Stimulated activated CD8-positive, alpha-beta memory T cell treated with anti-CD3 and anti-CD28 coated beads, Interleukin-4, amount 100 ng/mL, for 48 hours (primary cell): ENCODE measurements at regions not wholly inside any gene's neighbourhood (a gene's known extent, or its start where the extent isn't known, plus 50 kb on each side); places are given as distances from the start of the nearest gene placed in this dataset.

Source experiments
- DNase-seq: peaks from one replicate; pipeline ENCODE4 v3.0.0-alpha.2; 2020

DNA sequence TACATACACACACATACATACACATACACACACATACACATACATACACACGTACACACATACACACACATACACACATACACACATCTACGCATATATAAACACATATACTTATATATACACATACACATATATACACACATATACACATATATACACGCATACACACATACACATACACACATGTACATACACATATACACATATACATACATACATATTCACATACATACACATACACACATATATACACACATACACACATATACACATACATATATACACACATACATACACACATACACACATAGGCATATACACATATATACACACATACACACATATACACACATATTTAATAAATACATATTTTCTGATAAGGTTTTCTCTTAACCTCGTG lies 324.0 kb downstream of the RPS6KC1 start:
- no peak for DNase-seq

DNA sequence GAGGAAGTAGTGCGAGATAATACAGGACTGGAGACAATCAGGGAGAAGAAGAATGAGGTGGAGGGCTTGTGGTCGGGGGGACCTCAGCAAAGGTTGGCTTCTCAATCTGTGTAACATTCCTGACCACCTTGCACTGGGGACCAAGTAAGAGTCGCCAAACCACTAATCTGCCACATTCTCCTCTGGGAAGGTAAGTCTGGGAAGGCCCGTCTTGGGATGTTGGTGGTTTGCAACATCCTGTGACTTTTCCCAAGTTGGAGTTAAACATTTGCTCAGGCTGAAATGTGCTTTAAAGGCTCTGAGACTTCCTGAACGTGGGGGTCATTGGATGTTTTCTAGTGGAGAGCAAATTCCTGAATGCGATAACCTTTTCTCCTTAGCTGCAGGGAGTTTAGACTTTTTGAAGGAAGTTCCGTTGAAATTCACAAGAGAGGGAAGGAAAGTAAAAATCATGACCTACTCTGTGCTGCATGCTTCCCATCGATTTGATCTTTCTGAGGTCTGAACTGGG lies 325.9 kb downstream of the RPS6KC1 start:
- no peak for DNase-seq

DNA sequence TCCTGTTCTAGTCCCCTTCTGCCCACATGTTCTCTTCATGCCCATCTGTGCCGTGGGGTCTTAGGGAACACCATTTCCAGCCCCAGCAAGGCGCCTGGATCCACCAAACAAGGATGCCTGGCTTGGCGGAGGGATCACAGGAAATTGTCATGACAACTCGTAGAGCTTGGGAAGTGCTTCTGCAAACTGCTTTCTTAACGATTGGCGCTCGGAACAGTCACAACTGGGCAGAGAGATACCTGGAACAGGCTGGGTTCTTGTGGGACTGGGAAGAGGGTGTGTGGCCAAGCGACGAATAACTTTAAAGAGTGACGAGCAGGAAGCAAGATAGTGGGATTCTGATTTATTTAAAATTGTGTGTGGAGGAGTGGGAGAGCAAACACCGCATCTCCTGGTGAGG lies 329.8 kb downstream of the RPS6KC1 start:
- no peak for DNase-seq

DNA sequence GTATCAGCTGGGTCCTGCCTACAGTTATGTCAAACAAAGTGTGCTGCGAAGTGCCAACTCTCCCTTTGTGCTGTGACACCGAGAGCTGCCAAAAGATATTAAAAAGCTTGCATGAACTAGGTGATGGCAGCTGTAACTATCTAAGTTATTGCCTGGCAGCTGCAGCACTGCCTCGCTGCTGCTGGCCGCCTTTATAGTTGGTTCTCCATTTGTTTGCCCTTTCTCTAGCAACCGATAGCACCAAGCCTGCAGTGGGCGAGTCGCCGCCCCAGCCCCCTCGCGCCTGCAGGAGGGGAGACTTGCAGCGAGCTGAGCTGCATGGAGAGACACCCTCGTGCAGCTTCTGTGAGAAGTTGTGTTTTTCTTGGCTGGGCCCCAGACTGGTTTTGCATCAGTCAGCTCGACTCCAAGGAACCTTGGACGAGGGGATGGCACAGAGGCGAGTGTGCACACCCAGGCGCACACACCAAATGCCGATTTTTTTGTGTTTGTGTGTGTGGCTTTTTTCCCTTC lies 330.6 kb downstream of the RPS6KC1 start:
- no peak for DNase-seq

DNA sequence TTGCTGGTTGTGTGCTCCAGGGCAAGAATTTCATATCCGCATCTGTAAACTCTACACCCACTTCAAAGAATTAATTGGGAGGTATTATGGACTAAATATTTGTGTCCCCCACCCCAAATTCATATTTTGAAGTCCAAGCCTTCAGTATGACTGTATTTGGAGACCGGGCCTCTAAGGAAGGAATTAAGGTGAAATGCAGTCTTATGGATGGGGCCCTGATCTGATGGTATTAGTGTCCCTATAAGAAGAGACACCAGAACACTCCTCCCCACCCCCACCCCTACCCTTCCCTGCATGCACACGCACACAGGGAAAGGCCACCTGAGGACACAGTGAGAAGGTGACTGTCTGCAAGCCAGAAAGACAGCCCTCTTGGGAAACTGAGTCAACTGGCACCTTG lies 332.4 kb downstream of the RPS6KC1 start:
- no peak for DNase-seq

DNA sequence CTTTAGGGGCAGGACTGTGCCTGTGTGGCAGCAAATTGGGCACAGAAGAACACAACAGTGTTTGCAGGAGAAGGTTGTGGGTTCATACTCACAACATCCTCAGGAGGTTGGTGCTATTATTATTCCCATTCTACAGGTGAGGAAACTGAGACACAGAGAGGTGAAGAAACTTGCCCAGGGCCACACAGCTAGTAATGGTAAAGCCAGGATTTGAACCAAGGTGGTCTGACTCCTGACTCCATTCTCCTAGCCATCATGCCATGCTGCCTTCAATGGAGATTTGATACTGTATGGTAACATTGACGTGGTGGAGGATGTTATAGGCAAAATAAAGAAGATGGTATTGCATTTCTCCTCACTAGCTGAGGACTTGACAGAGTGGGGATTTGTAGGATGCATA lies 334.2 kb downstream of the RPS6KC1 start:
- no peak for DNase-seq

DNA sequence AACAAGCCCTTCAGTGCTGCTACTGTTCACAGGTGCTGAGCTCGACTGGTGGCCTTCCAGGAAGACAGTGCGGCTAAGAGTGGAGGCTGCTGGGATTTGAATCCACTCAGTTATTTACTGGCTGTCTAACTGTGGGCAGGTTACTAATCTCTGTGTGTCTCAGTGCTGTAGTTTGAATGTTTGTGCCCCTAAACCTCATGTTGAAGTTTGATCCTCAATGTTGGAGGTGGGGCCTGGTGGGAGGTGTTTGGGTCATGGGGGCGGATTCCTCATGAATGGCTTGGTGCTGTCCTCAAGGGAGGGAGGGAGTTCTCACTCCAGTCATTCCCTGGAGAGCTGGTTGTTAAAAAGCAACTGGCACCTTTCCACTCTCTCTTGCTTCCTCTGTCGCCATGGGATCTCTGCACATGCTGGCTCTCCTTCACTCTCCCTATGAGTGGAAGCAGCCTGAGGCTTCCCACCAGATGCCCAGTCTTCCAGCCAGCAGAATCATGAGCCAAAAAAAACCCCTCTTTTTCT lies 334.8 kb downstream of the RPS6KC1 start:
- DNase-seq: no peak

DNA sequence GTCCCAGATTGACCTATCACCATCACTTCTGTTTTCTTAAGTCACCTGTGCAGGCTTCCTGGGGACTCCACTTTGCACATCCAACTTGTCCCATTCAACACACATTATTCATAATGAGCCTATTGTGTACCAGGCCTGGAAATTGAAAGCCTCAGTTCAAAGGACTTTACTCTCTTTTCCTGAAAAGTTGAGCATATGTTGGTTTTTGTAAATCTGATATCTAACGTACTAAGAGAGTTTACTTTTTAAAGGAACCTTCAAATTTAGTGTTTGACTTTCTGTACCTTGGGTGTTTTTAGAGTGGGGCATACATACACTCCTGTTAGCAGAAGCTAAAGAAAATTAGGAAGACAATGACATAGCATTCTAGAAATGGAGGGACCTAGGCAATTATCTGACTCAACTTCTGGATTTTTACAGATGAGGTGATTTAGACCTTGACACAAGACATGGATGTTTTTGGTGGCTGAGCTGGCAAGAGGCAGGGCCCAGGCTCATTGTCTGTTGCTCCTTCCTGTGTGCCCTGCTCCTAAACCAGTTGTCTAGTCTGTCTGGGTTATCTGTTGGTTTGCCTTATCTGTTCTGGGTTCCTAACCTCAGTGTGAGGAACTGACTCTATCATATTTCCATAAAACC lies 336.5 kb downstream of the RPS6KC1 start:
- no peak for DNase-seq

DNA sequence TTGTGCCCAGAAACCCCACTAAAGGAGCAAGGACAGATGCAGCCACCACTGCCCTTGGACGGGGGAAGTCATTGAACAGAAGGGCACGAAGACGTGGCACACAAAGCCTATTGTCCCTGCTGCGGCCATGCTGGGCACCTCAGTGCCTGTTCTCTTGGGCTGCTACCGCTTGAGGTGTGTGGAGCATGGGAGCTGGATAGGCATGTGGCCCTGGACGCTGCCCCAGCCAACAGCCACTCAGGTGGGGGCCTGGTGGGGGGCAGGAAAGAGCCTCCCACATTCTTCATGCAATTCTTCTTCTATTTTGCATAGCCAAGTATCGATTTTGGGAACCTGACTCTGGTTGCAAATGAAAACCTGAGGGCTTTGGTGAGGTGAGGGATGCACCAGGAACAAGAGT lies 337.2 kb downstream of the RPS6KC1 start:
- DNase-seq: no peak

DNA sequence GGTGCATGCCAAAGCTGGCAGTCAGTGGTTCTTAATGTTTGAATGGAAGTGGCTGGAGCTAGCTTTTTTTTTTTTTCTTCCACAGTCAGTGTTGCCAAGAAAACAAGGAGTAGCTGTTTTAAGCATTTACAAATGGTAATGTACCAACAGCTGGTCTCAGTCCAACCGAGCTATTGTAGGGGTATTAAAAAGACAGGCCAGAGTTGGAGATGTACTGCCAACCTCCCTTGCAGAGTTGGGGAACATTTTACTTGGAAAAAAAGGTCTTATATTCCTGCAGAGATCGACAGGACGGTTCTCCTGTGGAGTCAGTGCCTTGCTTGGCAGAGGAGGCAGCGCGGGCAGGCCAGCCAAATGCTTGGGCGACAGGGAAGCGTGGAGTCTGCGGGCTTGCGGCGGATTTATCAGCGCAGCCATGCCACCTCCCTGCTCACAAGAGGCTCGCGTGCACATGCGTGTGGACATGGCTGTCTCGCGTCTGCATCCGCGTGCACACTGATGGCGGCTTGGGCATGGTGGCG lies 338.1 kb downstream of the RPS6KC1 start:
- no peak for DNase-seq

DNA sequence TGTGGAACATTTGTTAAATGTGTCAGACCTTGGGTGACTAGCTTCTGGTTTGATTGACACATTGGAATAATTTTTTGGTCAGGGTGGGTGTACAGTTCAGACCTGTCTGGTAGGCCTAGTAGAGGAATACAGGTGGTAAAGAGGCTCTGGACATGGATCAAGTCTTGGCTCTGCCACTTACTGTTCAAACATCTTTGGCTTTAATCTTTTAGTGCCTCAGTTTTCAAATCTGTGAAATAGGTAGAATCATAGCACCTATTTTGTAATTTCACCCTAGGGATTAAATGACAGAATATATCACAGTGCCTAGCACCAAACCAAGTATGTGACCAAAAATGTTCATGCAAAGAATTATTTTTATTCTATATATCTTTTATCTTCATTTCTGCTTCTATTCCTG lies 340.4 kb downstream of the RPS6KC1 start:
- DNase-seq: no peak

DNA sequence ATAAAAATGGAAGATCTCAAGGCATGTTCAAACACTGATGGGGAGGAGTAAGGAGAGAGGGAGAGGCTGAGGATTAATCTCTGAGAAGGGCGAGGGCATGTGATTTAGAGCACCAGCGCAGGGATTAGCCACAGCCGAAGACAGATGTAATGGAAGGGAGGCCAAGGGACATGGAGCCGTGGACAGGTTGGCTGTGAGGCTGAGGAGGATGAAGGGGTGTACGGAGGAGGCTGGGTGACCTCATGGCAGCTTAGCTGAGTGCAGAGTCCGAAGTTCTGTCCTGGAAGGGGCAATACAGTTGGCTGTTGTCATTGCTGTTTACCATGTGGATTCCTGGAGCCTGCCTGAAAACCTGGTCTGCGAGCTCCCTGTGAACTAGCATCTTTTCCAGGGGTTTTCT lies 342.8 kb downstream of the RPS6KC1 start:
- DNase-seq: no peak

DNA sequence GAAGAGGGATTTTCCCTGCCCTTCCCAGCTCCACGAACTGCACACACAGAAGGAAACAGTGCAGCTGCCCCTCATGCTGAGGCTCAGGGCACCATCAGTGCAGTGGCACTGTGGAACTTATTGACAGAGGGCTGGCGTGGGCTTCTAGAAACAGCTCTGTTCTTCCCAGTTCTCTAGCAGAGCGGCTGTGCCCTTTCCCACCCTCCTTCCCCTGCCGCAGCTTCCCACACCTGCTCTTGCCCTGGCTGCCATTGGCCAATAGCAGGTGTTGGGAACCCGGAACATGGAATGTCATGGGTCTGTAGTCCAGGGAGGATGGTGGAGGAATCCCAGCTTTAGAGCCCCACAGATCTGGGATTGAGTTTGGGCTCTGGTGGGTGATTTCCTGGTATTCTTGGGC lies 343.8 kb downstream of the RPS6KC1 start:
- no peak for DNase-seq

DNA sequence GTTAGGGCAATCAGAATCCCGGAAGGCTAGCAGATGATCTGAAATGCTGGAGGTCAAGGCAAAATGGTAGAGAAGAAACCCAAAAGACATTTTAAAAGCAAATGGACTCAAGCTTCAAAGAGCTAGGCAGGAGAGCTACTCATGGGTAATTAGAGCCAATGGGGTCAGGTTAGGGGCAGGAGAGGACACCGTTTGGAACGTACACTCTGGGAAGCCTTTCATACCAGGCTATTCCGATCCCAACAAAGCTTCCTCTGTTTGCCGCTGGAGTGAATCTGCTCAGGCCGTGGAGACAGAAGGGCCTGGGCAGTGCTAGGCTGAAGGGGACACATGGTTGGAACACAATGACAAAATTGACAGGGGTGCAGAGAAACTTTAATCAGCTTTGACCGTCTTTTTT lies 346.6 kb downstream of the RPS6KC1 start:
- DNase-seq: no peak

DNA sequence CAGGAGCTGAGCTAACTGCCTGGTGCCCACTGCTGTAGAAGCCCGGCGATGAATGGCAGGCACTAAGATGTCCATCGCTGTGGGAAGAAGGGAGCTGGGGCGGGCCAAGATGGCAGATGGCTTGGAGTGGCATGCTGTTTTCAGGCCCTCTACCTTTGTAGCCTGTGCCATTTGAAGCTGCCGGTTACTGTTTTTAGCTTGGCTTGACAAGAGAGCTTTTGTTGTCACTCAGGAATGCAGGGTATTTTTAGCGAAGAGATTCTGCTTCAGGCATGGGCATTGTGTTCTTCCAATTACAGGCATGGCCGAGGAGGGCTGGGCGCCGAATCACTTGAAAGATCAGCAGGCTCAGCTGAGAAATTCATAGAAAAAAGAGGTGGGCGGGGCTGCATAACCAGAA lies 348.7 kb downstream of the RPS6KC1 start:
- no peak for DNase-seq

DNA sequence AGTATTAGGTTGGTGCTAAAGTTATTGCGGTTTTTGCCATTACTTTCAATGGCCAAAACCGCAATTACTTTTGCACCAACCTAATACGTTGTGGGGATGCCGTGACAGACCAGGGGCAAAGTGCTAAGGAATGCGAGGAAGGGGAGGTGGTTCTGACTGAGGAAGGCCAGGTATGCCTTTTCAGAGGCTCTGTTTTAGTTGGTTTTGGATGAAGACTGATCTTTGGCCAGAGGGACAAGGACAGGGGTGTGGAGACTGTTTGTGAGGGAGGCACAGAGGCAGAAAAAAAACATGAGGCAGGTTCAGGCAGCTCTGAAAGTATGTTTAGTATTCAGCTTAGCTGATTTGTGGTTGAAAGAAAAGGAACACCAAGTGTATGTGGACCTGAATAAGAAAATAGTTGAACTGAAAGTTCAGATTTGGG lies 358.2 kb downstream of the RPS6KC1 start:
- DNase-seq: no peak

DNA sequence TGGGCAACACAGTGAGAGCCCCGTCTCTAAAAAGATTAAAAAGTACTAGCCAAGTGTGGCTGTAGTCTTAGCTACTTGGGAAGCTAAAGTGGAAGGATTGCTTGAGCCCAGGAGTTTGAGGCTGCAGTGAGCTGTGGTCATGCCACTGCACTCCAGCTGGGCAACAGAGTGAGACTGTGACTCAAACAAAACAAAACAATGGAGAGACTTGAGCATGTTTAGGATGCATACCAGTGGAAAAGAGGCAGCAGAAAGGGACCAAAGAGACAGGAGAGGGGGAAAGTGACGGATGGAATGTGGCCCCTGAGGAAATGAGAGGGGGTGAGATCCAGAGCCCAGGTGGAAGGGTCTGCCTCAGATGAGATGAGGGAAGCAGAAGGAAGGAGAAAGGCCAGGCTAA lies 358.9 kb downstream of the RPS6KC1 start:
- DNase-seq: no peak

DNA sequence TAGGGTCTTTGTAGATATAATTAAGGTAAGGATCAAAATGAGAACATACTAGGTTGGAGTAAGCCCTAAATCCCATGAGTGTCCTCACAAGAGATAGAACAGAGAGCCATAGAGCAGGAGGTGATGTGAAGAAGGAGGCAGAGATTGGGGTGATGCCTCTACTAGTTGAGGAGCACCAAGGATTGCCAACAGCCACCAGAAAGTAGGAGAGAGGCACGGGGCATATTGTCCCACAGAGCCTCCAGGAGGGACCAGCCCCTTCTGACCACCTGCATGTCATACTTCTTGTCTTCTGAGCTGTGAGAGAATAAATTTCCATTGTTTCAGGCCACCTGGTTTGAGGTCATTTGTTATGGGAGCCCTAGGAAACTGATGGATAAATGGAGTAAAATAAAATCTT lies 363.3 kb downstream of the RPS6KC1 start:
- DNase-seq: no peak

DNA sequence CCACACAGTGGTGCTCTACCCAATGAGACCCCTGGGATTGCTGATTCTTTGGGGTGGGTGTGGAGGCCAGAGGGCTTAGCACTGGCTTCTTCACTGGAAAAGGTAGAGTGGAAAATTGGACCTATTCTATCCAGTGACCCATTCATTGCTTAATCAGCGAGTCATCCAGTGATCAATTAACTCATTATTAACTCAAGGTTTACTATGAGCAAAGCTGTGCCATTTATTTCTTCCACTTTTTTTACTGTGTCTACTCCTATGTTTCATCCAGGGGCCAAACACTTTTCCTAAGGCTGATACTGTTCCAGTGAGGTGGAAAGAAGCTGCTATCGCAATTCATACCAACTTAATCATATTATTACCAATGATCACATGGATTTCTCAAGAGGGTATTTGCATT lies 363.9 kb downstream of the RPS6KC1 start:
- no peak for DNase-seq

DNA sequence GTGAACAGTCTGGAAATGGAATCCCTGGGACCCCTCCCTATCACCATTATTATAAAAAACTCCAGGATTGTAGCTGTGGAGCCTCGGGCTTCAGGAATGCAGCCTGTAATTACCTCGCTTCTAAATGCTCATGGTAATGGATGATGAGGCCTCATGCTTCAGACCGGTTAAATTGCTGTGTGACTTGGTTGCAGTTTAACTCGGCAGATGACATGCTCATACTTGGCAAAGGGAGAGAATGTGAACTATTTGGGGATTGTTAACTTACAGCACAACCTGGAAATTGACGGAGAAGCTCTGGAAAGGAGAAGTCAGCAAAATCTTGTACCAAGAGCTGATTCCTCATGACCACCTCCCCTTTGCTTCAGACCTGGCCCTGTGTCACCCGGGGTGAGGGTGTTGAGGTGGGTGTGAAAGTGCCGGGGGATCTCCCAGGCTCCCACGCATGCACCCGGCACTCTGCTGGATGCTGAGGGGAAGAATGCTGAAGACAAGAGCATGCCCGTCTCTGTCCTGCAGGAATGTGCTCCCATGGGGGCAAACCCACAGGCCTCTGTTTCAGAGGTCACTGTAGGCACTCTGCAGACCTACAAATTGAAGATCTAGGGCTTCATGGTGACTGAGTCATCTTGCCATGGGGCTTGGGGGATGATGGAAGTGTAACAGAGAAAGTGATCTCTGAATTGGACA lies 364.8 kb downstream of the RPS6KC1 start:
- no peak for DNase-seq

DNA sequence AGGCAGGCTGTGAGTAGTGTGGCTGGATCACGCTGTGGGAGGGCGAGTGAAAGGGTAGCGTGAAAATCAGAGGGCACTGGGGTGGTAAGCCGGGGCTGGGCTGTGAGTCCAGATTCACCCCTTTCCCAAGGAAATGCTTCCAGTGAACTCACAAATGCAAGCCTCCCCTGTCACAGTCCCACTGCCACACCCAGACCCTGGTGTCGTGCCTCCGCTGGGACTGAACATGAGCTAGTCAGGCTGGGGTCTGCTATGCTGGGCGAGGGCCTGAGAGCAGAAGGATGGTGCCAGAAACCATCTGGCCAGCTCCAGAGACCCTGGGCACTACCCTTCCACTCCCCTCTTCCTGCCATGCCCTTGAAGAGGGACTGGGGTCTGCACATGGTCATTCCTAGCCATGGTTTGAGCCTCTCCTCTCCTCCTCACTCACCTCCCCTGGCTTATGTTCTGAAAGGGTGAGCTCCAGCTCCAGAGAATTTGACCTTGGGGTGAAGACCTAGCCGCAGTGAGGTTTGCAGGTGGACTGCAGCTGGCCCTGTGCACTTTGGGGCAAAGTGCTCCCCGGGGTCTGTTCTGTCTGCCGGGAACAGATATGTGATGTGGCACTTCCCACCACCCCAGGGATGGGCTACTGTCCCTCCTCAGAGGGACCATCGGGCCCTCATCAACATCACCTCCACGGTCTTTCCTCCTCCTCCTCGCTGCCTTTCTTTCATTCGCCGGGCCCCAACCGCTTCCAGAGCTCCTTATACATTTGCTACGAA lies 365.6 kb downstream of the RPS6KC1 start:
- no peak for DNase-seq

DNA sequence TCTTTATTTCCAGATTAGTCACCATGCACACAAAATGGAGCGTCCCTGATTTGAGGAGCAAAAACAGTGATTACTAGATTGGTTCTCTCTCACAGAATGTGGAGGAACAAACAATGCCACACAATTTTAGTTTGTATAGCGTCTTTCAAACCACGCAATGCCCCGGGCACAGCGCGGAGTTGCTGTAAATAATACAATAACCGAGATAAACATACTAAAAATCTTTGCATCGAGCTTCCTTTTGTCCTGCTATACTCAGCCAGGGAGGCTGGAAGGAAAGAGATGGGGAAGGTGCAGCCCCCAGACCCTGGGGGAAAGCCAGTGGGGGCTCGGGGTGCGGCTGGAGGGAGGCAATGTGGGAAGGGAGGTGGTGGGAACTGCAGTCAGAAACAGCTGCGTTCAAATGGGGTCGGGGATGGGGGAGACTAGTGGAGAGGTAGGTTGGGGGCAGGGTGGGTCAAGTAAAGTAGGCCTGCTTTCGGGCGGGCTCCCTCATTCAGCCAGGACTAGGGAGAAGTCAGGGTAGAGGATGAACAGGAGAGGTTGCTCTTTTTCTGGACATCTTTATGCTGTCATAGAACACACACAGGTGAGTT lies 366.3 kb downstream of the RPS6KC1 start:
- DNase-seq: no peak

DNA sequence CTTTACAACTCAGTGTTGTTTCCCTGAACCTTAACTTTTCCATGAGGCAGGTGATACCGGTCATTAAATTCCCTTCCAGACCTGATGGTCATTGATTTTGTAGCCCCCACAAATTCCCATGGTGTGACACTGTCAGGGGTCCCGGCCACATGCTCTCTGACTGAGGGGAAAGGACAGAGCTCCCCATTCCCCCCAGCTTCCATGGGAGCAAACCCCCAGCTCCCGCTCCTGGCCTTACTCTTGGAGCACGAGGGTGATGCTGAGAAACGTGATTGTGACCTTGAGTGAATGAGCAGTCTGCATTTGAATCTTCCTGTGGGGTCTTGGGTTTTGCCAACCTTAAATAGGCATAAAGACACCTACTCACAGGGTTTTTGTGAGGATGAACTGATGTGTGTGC lies 366.8 kb downstream of the RPS6KC1 start:
- no peak for DNase-seq
